A549 (cell line): ENCODE measurements at regions not wholly inside any gene's neighbourhood (a gene's known extent, or its start where the extent isn't known, plus 50 kb on each side); places are given as distances from the start of the nearest gene placed in this dataset.

Source experiments
- ATAC-seq, 2 experiments: fragments of 200-7000 bp in 1 of 2; fragments of >200 bp in 1 of 2; cut with Nextera tagmentation in 1 of 2; cut with Tn5 transposase in 1 of 2; 3 replicates each; pipeline versions ENCODE4 v1.8.0 to v1.9.1; 2018 to 2020; ENCODE audit warnings: mild to moderate bottlenecking in 1 of 2, moderate library complexity in 1 of 2
- CTCF ChIA-PET: fragments of 300-600 bp; sonication (Branson Sonifier 250); formaldehyde crosslinking; extraction: SDS; loops from one replicate; lab custom pipeline; 2021; ENCODE audit warnings: antibody characterized with exemption, inconsistent platforms; lab: Yijun Ruan, JAX
- POLR2A ChIA-PET: fragments of 350-600 bp; formaldehyde crosslinking; extraction: SDS; loops from one replicate; lab custom pipeline; 2021; ENCODE audit warnings: antibody characterized with exemption, inconsistent platforms; lab: Yijun Ruan, JAX
- DNase-seq, 2 experiments: peaks; one replicate each; pipeline versions ENCODE4 v3.0.0 to v3.0.0-alpha.2; 2011 to 2016; ENCODE audit warnings: low read depth in 1 of 2, low spot score in 1 of 2
- FAIRE-seq: peaks from 2 replicates; lab custom pipeline; 2011; peaks lifted over from hg19 to GRCh38; lab: Jason Lieb, UNC
- H3K27ac ChIP-seq, 2 experiments: fragments of >200 bp; sonication (Bioruptor Twin); formaldehyde crosslinking; 3 replicates each; pipeline ENCODE4 v1.5.1; 2016 to 2017
- H3K4me1 ChIP-seq: fragments of >200 bp; sonication (Bioruptor Twin); formaldehyde crosslinking; 3 replicates; pipeline ENCODE4 v1.6.1; 2016
- H3K4me2 ChIP-seq: fragments of >200 bp; sonication (Bioruptor Twin); formaldehyde crosslinking; 3 replicates; pipeline ENCODE4 v1.6.1; 2016
- H3K4me3 ChIP-seq: fragments of >200 bp; sonication (Bioruptor Twin); formaldehyde crosslinking; 3 replicates; pipeline ENCODE4 v1.5.1; 2016
- H3K9me3 ChIP-seq: fragments of >200 bp; sonication (Bioruptor Twin); formaldehyde crosslinking; 3 replicates; pipeline ENCODE4 v1.6.1; 2016
- CTCF ChIP-seq: fragments of >200 bp; sonication (Bioruptor Twin); formaldehyde crosslinking; IDR thresholded peaks from 3 replicates; pipeline ENCODE4 v1.5.1; 2016
- E2F6 ChIP-seq: IDR thresholded peaks from 2 replicates; pipeline ENCODE4 v1.6.1; 2012; ENCODE audit warnings: low read depth, borderline replicate concordance
- ELK1 ChIP-seq: fragments of 150-350 bp; IDR thresholded peaks from 2 replicates; pipeline ENCODE4 v1.6.1; 2014; ENCODE audit warnings: low read depth, mild to moderate bottlenecking, low read length
- EP300 ChIP-seq, 2 experiments: fragments of >200 bp; sonication (Bioruptor Twin); formaldehyde crosslinking; IDR thresholded peaks; 2 replicates in 1 of 2; 3 replicates in 1 of 2; pipeline ENCODE4 v1.6.1; 2016 to 2017
- ESRRA ChIP-seq: fragments of 150-350 bp; IDR thresholded peaks from 2 replicates; pipeline ENCODE4 v1.6.1; 2014; ENCODE audit warnings: mild to moderate bottlenecking, low read length, borderline replicate concordance
- FOSB ChIP-seq: fragments of 250-450 bp; sonication (Bioruptor Pico); IDR thresholded peaks from 2 replicates; pipeline ENCODE4 v1.5.0; 2020; ENCODE audit warnings: mild to moderate bottlenecking, moderate library complexity
- HDAC2 ChIP-seq: fragments of 200-600 bp; sonication (generic); IDR thresholded peaks from 2 replicates; pipeline ENCODE4 v1.6.1; 2016
- HEYL ChIP-seq: fragments of 250-450 bp; sonication (Bioruptor Pico); IDR thresholded peaks from 2 replicates; pipeline ENCODE4 v1.8.0; 2021; ENCODE audit warnings: mild to moderate bottlenecking, moderate library complexity
- HMGXB4 ChIP-seq: fragments of 250-450 bp; sonication (Bioruptor Pico); IDR thresholded peaks from 2 replicates; pipeline ENCODE4 v1.5.0; 2021; ENCODE audit warnings: mild to moderate bottlenecking, moderate library complexity, borderline replicate concordance
- JUNB ChIP-seq: fragments of >200 bp; sonication (Bioruptor Twin); formaldehyde crosslinking; IDR thresholded peaks from 2 replicates; pipeline ENCODE4 v1.6.1; 2016
- KDM1A ChIP-seq: fragments of 200-600 bp; sonication (generic); IDR thresholded peaks from 2 replicates; pipeline ENCODE4 v1.6.1; 2016; ENCODE audit warnings: low read depth, mild to moderate bottlenecking
- KDM5A ChIP-seq: fragments of 200-600 bp; sonication (generic); IDR thresholded peaks from 2 replicates; pipeline ENCODE4 v1.6.1; 2016; ENCODE audit warnings: antibody characterized with exemption, mild to moderate bottlenecking
- MYC ChIP-seq: IDR thresholded peaks from 2 replicates; pipeline ENCODE4 v1.6.1; 2012; ENCODE audit warnings: mild to moderate bottlenecking, inconsistent platforms, low read length, improper control_type of control experiment, borderline replicate concordance
- NPAS2 ChIP-seq: fragments of 250-450 bp; sonication (Bioruptor Pico); IDR thresholded peaks from 2 replicates; pipeline ENCODE4 v1.8.0; 2022; ENCODE audit warnings: mild to moderate bottlenecking, moderate library complexity, borderline replicate concordance
- NR3C1 ChIP-seq: fragments of >200 bp; sonication (Bioruptor Twin); formaldehyde crosslinking; IDR thresholded peaks from 3 replicates; pipeline ENCODE4 v1.6.1; 2017
- RAD21 ChIP-seq, 2 experiments: fragments of >200 bp in 1 of 2; sonication (Bioruptor Twin) in 1 of 2; formaldehyde crosslinking in 1 of 2; IDR thresholded peaks in 1 of 2; conservative IDR thresholded peaks in 1 of 2; 2 replicates in 1 of 2; 3 replicates in 1 of 2; pipeline ENCODE4 v1.6.1; 2012 to 2018; ENCODE audit warnings: inconsistent platforms in 1 of 2
- RARB ChIP-seq: fragments of 250-450 bp; sonication (Bioruptor Pico); IDR thresholded peaks from 2 replicates; pipeline ENCODE4 v1.8.0; 2021; ENCODE audit warnings: mild to moderate bottlenecking, moderate library complexity
- RFX5 ChIP-seq: fragments of 450-650 bp; IDR thresholded peaks from 2 replicates; pipeline ENCODE4 v1.7.1; 2014; ENCODE audit warnings: antibody characterized with exemption, mild to moderate bottlenecking, moderate library complexity
- SMC3 ChIP-seq: fragments of >200 bp; sonication (Bioruptor Twin); formaldehyde crosslinking; IDR thresholded peaks from 3 replicates; pipeline ENCODE4 v1.6.1; 2018; ENCODE audit warnings: inconsistent platforms
- ZC3H11A ChIP-seq: fragments of 450-650 bp; IDR thresholded peaks from 2 replicates; pipeline ENCODE4 v1.6.1; 2014; ENCODE audit warnings: antibody characterized with exemption, mild to moderate bottlenecking
- ZFP36 ChIP-seq: fragments of 450-650 bp; IDR thresholded peaks from 2 replicates; pipeline ENCODE4 v1.6.1; 2014; ENCODE audit warnings: borderline replicate concordance; ENCODE audit not compliant: partially characterized antibody
- ZNF302 ChIP-seq: fragments of 250-450 bp; sonication (Bioruptor Pico); IDR thresholded peaks from 2 replicates; pipeline ENCODE4 v1.9.0; 2021; ENCODE audit warnings: inconsistent platforms, mild to moderate bottlenecking, moderate library complexity
- ZSCAN20 ChIP-seq: fragments of 250-450 bp; sonication (Bioruptor Pico); IDR thresholded peaks from 2 replicates; pipeline ENCODE4 v1.8.0; 2022; ENCODE audit warnings: mild to moderate bottlenecking, moderate library complexity
- WGBS: methylation state at CpG from one replicate; pipeline ENCODE4 v1.1.6; 2017; ENCODE audit errors: missing lambda C conversion rate; 5-methylcytosine and 5-hydroxymethylcytosine counted together

- no peak for TF ChIP-seq ELK1
- TF ChIP-seq ESRRA, result no peak
- TF ChIP-seq EP300 (IDR thresholded peaks at IDR 0.05), result no peak
- no peak for TF ChIP-seq ZNF302 (CRISPR knock-in tag)
- no peak for TF ChIP-seq JUNB
- no peak for TF ChIP-seq ZC3H11A
- no peak for TF ChIP-seq HDAC2
- no peak for TF ChIP-seq HMGXB4 (CRISPR knock-in tag)
- TF ChIP-seq ZSCAN20 (CRISPR knock-in tag), result no peak
- no peak for TF ChIP-seq ZFP36
- TF ChIP-seq CTCF, result no peak
- TF ChIP-seq NR3C1, result no peak
- TF ChIP-seq SMC3, result no peak
- no peak for TF ChIP-seq NPAS2
- TF ChIP-seq KDM5A, result no peak
- no peak for TF ChIP-seq FOSB (CRISPR knock-in tag)
- no peak for TF ChIP-seq MYC
- no peak for TF ChIP-seq KDM1A
- TF ChIP-seq HEYL (CRISPR knock-in tag), result no peak
- DNase-seq, result no peak
- Histone ChIP-seq H3K4me2 (no peak overlapping the region), H3K4me1 (no peaks in the 10 kb centered on the region), H3K9me3 (no peaks in the 10 kb centered on the region), H3K27ac (no peak overlapping the region), H3K4me3 (no peak overlapping the region)
- POLR2A ChIA-PET, result no interaction called here
- FAIRE-seq, result no peak
- CTCF ChIA-PET, result no interaction called here
- WGBS, result 82% methylated on average over 4 of the region's 4 CpGs
- no peak for ATAC-seq
Observed at GRCh38 chr5:93224624-93225023, 356.4 kb downstream of the NR2F1-AS1 start.

GRCh38 chr5:93221773-93222172 is 359.2 kb downstream of the NR2F1-AS1 start:
- FAIRE-seq (no peak), ATAC-seq (no peak), DNase-seq (no peak)
- no peaks in the 10 kb centered on the region for H3K4me1 ChIP-seq
- POLR2A ChIA-PET, result no interaction called here
- H3K27ac ChIP-seq, result no peak overlapping the region
- no peaks in the 10 kb centered on the region for H3K9me3 ChIP-seq
- H3K4me3 ChIP-seq, result no peak overlapping the region
- CTCF ChIA-PET, result no interaction called here
- no peak for TF ChIP-seq ZSCAN20 (CRISPR knock-in tag)
- no peak for TF ChIP-seq E2F6
- TF ChIP-seq RAD21 (conservative IDR thresholded peaks at IDR 0.05 in 1 of 2, IDR thresholded peaks at IDR 0.05 in 1 of 2), result no peak
- TF ChIP-seq ZNF302 (CRISPR knock-in tag), result no peak
- no peak for TF ChIP-seq RFX5
- TF ChIP-seq RARB (CRISPR knock-in tag), result no peak
- no peak for TF ChIP-seq EP300 (IDR thresholded peaks at IDR 0.05)
- no peak for TF ChIP-seq CTCF
- no peak overlapping the region for H3K4me2 ChIP-seq
- 92% methylated on average over 1 of the region's 1 CpG for WGBS
